ENCODE measurements at regions not wholly inside any gene's neighbourhood (a gene's known extent, or its start where the extent isn't known, plus 50 kb on each side); places are given as distances from the start of the nearest gene placed in this dataset.

DNA sequence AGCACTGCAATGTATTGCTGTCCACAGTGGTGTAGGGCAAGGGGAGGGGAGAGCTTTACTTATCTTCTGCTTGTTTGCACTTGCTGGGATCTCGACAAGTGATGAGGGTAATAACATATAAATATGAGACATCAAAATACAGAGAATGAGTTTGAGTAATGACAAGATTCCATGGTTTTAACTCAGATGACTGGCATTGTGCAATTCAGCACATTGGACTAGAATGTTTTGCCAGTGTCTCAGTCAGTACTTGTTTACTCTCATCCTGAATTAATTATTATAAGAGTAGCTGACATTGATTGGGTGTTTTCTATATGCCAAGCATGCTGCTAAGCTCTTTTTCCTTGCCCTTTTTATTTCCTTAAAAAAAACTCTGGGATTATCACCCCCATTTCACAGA lies 306.7 kb upstream of the MMADHC start:
- TF ChIP-seq CTCF (IDR thresholded peaks at IDR 0.05) (no peak), POLR2AphosphoS5 (IDR thresholded peaks at IDR 0.05; ENCODE audit: low read depth, low read length) (no peak), SIN3A (IDR thresholded peaks at IDR 0.05; ENCODE audit: borderline replicate concordance, insufficient read depth, low read depth, low read length) (no peak), TCF7L2 (IDR thresholded peaks at IDR 0.05; ENCODE audit: low read depth, low read length) (no peak)
- TF ChIP-seq, protein P1, sequence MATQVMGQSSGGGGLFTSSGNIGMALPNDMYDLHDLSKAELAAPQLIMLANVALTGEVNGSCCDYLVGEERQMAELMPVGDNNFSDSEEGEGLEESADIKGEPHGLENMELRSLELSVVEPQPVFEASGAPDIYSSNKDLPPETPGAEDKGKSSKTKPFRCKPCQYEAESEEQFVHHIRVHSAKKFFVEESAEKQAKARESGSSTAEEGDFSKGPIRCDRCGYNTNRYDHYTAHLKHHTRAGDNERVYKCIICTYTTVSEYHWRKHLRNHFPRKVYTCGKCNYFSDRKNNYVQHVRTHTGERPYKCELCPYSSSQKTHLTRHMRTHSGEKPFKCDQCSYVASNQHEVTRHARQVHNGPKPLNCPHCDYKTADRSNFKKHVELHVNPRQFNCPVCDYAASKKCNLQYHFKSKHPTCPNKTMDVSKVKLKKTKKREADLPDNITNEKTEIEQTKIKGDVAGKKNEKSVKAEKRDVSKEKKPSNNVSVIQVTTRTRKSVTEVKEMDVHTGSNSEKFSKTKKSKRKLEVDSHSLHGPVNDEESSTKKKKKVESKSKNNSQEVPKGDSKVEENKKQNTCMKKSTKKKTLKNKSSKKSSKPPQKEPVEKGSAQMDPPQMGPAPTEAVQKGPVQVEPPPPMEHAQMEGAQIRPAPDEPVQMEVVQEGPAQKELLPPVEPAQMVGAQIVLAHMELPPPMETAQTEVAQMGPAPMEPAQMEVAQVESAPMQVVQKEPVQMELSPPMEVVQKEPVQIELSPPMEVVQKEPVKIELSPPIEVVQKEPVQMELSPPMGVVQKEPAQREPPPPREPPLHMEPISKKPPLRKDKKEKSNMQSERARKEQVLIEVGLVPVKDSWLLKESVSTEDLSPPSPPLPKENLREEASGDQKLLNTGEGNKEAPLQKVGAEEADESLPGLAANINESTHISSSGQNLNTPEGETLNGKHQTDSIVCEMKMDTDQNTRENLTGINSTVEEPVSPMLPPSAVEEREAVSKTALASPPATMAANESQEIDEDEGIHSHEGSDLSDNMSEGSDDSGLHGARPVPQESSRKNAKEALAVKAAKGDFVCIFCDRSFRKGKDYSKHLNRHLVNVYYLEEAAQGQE (IDR thresholded peaks at IDR 0.05; ENCODE audit: insufficient read depth in 1 of 2, low read depth in 2 of 2, low read length in 1 of 2): no peak
